ENCODE measurements at regions not wholly inside any gene's neighbourhood (a gene's known extent, or its start where the extent isn't known, plus 50 kb on each side); places are given as distances from the start of the nearest gene placed in this dataset.
"Not testable (repeated sequence)": the region's sequence is repeated elsewhere in the genome, so short reads cannot be mapped to it uniquely, and the experiment has no call there.

GRCh38 chr2:215722986-215723630 lies 287.2 kb upstream of the FN1 start:
- no peak for DNase-seq (ENCODE audit: extremely low read depth in 1 of 2, low read depth in 1 of 2)

GRCh38 chr2:215722125-215722524 lies 286.3 kb upstream of the FN1 start:
- DNase-seq (ENCODE audit: extremely low read depth in 1 of 2, low read depth in 1 of 2): no peak

- not testable (repeated sequence) for DNase-seq (ENCODE audit: extremely low read depth in 1 of 2, low read depth in 1 of 2)
These were observed 285.6 kb upstream of the FN1 start for GRCh38 chr2:215721515-215721914.

GRCh38 chr2:215718890-215719289 lies 283.0 kb upstream of the FN1 start:
- DNase-seq (ENCODE audit: extremely low read depth in 1 of 2, low read depth in 1 of 2): no peak

- DNase-seq (ENCODE audit: extremely low read depth in 1 of 2, low read depth in 1 of 2): no peak
These were observed 282.6 kb upstream of the FN1 start for GRCh38 chr2:215718436-215718835.

GRCh38 chr2:215717501-215718381 lies 281.9 kb upstream of the FN1 start:
- no peak for DNase-seq (ENCODE audit: extremely low read depth in 1 of 2, low read depth in 1 of 2)

- DNase-seq (ENCODE audit: extremely low read depth in 1 of 2, low read depth in 1 of 2): no peak
These were observed 281.1 kb upstream of the FN1 start for GRCh38 chr2:215716956-215717355.

- DNase-seq (ENCODE audit: extremely low read depth in 1 of 2, low read depth in 1 of 2): no peak
These were observed 277.3 kb upstream of the FN1 start for GRCh38 chr2:215712871-215713790.

- no peak for DNase-seq (ENCODE audit: extremely low read depth in 1 of 2, low read depth in 1 of 2)
These were observed 276.5 kb upstream of the FN1 start for GRCh38 chr2:215712219-215712868.

- no peak for DNase-seq (ENCODE audit: extremely low read depth in 1 of 2, low read depth in 1 of 2)
These were observed 275.7 kb upstream of the FN1 start for GRCh38 chr2:215711471-215712034.

GRCh38 chr2:215707608-215708007 lies 271.7 kb upstream of the FN1 start:
- no peak for DNase-seq (ENCODE audit: extremely low read depth in 1 of 2, low read depth in 1 of 2)

GRCh38 chr2:215705771-215706361 lies 270.0 kb upstream of the FN1 start:
- no peak for DNase-seq (ENCODE audit: extremely low read depth in 1 of 2, low read depth in 1 of 2)

- no peak for DNase-seq (ENCODE audit: extremely low read depth in 1 of 2, low read depth in 1 of 2)
These were observed 269.4 kb upstream of the FN1 start for GRCh38 chr2:215705281-215705680.

GRCh38 chr2:215702116-215702902 lies 266.4 kb upstream of the FN1 start:
- no peak for DNase-seq (ENCODE audit: extremely low read depth in 1 of 2, low read depth in 1 of 2)

- DNase-seq (ENCODE audit: extremely low read depth in 1 of 2, low read depth in 1 of 2): no peak
These were observed 264.1 kb upstream of the FN1 start for GRCh38 chr2:215699700-215700538.

GRCh38 chr2:215699018-215699417 lies 263.1 kb upstream of the FN1 start:
- no peak for DNase-seq (ENCODE audit: extremely low read depth in 1 of 2, low read depth in 1 of 2)

GRCh38 chr2:215698566-215698965 lies 262.7 kb upstream of the FN1 start:
- DNase-seq (ENCODE audit: extremely low read depth in 1 of 2, low read depth in 1 of 2): no peak

- no peak for DNase-seq (ENCODE audit: extremely low read depth in 1 of 2, low read depth in 1 of 2)
These were observed 261.6 kb upstream of the FN1 start for GRCh38 chr2:215697496-215697895.

Data from stimulated activated CD8-positive, alpha-beta memory T cell treated with anti-CD3 and anti-CD28 coated beads, Interleukin-7, amount 100 ng/mL, for 48 hours (primary cell).